Lung (tissue), 11 donors: ENCODE measurements at regions not wholly inside any gene's neighbourhood (a gene's known extent, or its start where the extent isn't known, plus 50 kb on each side); places are given as distances from the start of the nearest gene placed in this dataset.

Experiments used
- ATAC-seq: fragments of 200-7000 bp; cut with Tn5 transposase; one replicate; pipeline ENCODE4 v1.9.1; 2020; ENCODE audit warnings: moderate number of reproducible peaks; ENCODE audit not compliant: insufficient read depth, low FRiP score
- DNase-seq, 3 donors: peaks; one replicate each; pipeline ENCODE4 v3.0.0-alpha.2; 2013 to 2017
- H3K27ac ChIP-seq, 2 donors: one replicate each; pipeline ENCODE4 v1.5.1; 2013; ENCODE audit warnings: mild to moderate bottlenecking in 2 of 2, moderate library complexity in 2 of 2, control low read depth in 1 of 2, inconsistent platforms in 1 of 2, low read depth in 1 of 2, low read length in 1 of 2
- H3K27me3 ChIP-seq, 3 donors: one replicate each; pipeline ENCODE4 v1.5.1; 2013; ENCODE audit warnings: low read length in 2 of 3; ENCODE audit not compliant: control insufficient read depth in 3 of 3, insufficient read depth in 3 of 3
- H3K36me3 ChIP-seq, 4 donors: one replicate each; pipeline ENCODE4 v1.5.1; 2013; ENCODE audit warnings: low read length in 4 of 4, mild to moderate bottlenecking in 1 of 4, moderate library complexity in 1 of 4; ENCODE audit not compliant: control insufficient read depth in 4 of 4, insufficient read depth in 4 of 4
- H3K4me1 ChIP-seq, 5 donors: one replicate each; pipeline ENCODE4 v1.5.1; 2013; ENCODE audit warnings: low read length in 5 of 5, mild to moderate bottlenecking in 2 of 5, moderate library complexity in 1 of 5; ENCODE audit not compliant: control insufficient read depth in 5 of 5, insufficient read depth in 5 of 5
- H3K4me3 ChIP-seq: one replicate; pipeline ENCODE4 v1.5.1; 2013; ENCODE audit warnings: mild to moderate bottlenecking, control low read depth, moderate library complexity
- H3K9ac ChIP-seq, 2 donors: one replicate each; pipeline ENCODE4 v1.5.1; 2013; ENCODE audit warnings: low read length in 2 of 2, control low read depth in 1 of 2; ENCODE audit not compliant: insufficient read depth in 1 of 2
- H3K9me3 ChIP-seq, 4 donors: one replicate each; pipeline ENCODE4 v1.5.1; 2013; ENCODE audit warnings: low read length in 3 of 4, mild to moderate bottlenecking in 1 of 4, moderate library complexity in 1 of 4; ENCODE audit not compliant: control insufficient read depth in 4 of 4, insufficient read depth in 3 of 4
- WGBS, 2 donors: extraction: QIAGEN DNeasy Blood & Tissue Kit; methylation state at CpG; one replicate each; pipeline ENCODE4 v1.1.7; 2013; 5-methylcytosine and 5-hydroxymethylcytosine counted together
- TF ChIP-seq, protein P1 (sequence below): IDR thresholded peaks from 2 replicates; pipeline ENCODE4 v1.5.1; 2012; ENCODE audit warnings: mild to moderate bottlenecking; ENCODE audit errors: control extremely low read depth, extremely low read depth
- donor health status: control.
- donor health status: control.
- donor health status: Bipolar disorder and iron deficiency.
- donor health status: healthy.
- donor health status: DM: yes; HTN: yes; CAD: no.

DNA sequence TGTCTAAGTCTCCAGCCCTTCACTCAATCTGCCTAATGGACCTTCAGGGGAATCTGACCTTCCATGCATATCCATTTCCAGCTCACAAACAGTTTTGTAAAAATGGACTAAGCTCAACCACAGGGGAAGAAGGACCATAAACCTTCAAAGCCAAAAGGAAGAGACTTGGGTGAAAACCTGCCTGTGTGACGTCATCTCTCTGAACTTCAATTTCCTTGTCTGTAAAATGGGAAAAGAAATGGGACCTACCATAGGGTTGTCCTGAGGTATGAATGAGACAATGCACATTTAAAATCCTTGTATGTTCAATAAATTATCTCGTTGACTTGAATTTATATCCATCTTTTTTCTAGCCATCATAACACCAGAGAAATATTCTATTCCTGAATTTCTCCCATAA, 370.7 kb downstream of the INSC start:
- H3K27me3 ChIP-seq = no peaks in the 10 kb centered on the region
- 83 to 86% methylated on average over 2 of the region's 2 CpGs for WGBS, 2 donors
- H3K9me3 ChIP-seq = peaks cover 0 to 2% (median 0%) of the 10 kb centered on the region in 4 donors
- DNase-seq = no peak
- no peak for ATAC-seq
- H3K4me3 ChIP-seq = no peak overlapping the region
- H3K4me1 ChIP-seq = no peaks in the 10 kb centered on the region
- H3K27ac ChIP-seq = no peak overlapping the region
- H3K36me3 ChIP-seq = no peaks in the 10 kb centered on the region
- TF ChIP-seq, protein P1, sequence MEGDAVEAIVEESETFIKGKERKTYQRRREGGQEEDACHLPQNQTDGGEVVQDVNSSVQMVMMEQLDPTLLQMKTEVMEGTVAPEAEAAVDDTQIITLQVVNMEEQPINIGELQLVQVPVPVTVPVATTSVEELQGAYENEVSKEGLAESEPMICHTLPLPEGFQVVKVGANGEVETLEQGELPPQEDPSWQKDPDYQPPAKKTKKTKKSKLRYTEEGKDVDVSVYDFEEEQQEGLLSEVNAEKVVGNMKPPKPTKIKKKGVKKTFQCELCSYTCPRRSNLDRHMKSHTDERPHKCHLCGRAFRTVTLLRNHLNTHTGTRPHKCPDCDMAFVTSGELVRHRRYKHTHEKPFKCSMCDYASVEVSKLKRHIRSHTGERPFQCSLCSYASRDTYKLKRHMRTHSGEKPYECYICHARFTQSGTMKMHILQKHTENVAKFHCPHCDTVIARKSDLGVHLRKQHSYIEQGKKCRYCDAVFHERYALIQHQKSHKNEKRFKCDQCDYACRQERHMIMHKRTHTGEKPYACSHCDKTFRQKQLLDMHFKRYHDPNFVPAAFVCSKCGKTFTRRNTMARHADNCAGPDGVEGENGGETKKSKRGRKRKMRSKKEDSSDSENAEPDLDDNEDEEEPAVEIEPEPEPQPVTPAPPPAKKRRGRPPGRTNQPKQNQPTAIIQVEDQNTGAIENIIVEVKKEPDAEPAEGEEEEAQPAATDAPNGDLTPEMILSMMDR = no peak
- H3K9ac ChIP-seq = no peak overlapping the region

DNA sequence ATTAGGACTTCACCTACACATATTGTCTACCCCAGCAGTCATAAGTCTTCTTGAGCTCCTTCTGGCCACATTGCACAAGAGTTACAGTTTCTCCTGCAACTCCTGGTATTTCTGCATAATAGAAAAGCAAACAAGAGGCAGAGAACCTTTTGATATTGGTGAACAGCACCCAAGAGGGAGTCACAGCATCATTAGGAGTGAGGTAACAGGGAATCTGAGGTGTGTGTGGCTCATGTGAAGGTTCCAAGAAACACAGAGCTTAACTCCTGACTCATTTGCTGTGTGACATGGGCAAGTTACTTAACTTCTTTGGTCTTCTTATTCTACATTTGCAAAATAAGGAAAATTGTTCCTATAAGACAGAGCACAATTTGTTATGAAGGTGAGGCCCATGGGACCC, 374.6 kb downstream of the INSC start:
- ATAC-seq = no peak
- Histone ChIP-seq H3K9me3 (peaks cover 0 to 2% (median 0%) of the 10 kb centered on the region in 4 donors), H3K36me3 (no peaks in the 10 kb centered on the region), H3K9ac (no peak overlapping the region), H3K27ac (no peak overlapping the region), H3K4me1 (peaks cover 0 to 7% (median 0%) of the 10 kb centered on the region in 5 donors), H3K27me3 (no peaks in the 10 kb centered on the region), H3K4me3 (no peak overlapping the region)
- TF ChIP-seq, protein P1 = no peak
- no peak for DNase-seq

DNA sequence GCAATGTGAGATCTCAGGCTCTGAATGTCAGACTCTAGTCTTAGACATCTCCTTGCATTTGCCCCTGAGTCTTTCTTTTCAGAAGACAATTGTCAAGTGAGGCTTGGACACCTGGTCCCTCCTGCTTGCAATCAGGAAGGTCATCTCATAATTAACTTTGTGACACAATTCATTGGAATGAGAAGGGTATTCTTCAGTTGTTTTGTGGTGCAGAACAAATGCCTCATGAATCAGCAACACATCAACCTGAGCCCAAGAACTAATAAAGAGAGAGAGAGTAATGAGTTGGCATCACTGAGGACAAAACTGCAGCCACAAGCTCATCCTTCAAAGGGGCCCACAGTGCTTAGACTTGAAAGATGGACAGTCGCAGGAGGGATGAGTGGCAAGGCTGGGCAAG, 375.8 kb downstream of the INSC start:
- ATAC-seq (no peak), DNase-seq (no peak)
- H3K27me3 ChIP-seq = no peaks in the 10 kb centered on the region
- H3K4me1 ChIP-seq = peaks cover 0 to 7% (median 0%) of the 10 kb centered on the region in 5 donors
- H3K36me3 ChIP-seq = no peaks in the 10 kb centered on the region
- 90 to 93% methylated on average over 1 of the region's 1 CpG for WGBS, 2 donors
- TF ChIP-seq, protein P1 = no peak
- H3K27ac ChIP-seq = no peak overlapping the region
- H3K9me3 ChIP-seq = peaks cover 0 to 2% (median 0%) of the 10 kb centered on the region in 4 donors
- no peak overlapping the region for H3K9ac ChIP-seq
- no peak overlapping the region for H3K4me3 ChIP-seq

DNA sequence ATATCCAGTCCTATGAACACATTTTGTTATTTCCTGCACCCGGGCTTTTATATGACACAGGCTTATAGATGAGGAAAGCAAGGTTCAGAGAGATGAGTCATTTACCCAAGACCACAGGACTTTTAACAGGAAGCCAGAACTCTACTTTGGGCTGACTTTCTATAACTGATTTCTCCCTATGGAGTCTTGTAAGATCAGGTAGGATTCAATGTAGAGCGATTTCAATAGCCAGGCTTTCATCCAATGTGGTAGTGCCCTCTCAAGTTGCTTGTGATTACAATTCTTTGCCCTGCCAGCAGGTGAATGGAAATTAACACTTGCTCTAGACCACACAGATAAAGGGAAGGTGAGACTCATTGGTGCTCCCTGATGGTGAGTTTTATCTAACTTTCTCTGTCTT, 378.3 kb downstream of the INSC start:
- TF ChIP-seq, protein P1 = no peak
- Histone ChIP-seq H3K4me1 (peaks cover 0 to 16% (median 0%) of the 10 kb centered on the region in 5 donors), H3K9me3 (peaks cover 0 to 5% (median 0%) of the 10 kb centered on the region in 4 donors), H3K27ac (no peak overlapping the region), H3K4me3 (no peak overlapping the region), H3K36me3 (no peaks in the 10 kb centered on the region), H3K27me3 (no peaks in the 10 kb centered on the region), H3K9ac (no peak overlapping the region)
- no peak for ATAC-seq
- DNase-seq = no peak
- 80 to 82% methylated on average over 2 of the region's 2 CpGs for whole genome bisulfite sequencing, 2 donors
